ENCODE measurements at regions not wholly inside any gene's neighbourhood (a gene's known extent, or its start where the extent isn't known, plus 50 kb on each side); places are given as distances from the start of the nearest gene placed in this dataset.

GRCh38 chr4:4655901-4656300 is 114.1 kb upstream of the STX18 start:
- TF ChIP-seq CTCF (IDR thresholded peaks at IDR 0.05) (no peak), POLR2AphosphoS5 (IDR thresholded peaks at IDR 0.05) (no peak), POLR2A (IDR thresholded peaks at IDR 0.05) (no peak)
